ENCODE measurements at regions not wholly inside any gene's neighbourhood (a gene's known extent, or its start where the extent isn't known, plus 50 kb on each side); places are given as distances from the start of the nearest gene placed in this dataset.
"Not testable (repeated sequence)": the region's sequence is repeated elsewhere in the genome, so short reads cannot be mapped to it uniquely, and the experiment has no call there.

DNA sequence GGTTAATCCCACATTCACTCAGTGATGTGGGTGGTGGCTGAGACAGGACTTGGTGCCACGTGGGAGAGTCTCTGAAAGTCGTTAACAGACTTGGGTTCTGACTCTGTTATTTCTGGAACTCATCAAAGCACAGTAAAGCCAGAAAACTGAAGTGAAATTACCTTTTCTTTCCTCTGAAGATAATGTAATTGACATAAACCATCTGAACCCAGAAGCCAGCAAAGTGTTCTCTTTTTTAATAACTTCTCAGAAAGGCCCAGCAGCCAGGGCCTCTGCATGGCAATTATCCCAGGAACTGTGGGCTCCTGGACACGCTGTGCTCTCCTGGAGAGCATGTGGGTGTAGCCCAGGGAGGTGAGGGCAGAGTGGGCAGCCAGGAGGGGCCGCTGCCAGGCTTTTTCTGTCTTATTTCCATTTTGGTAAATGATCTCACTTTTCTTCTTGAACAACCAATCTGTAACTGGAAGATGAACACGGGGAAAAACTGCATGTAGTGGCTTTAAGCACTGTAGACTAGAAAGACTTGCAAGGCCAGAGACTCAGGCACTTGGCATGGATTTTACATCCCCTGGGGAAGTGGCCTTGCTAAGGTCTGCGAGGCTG lies 444.1 kb upstream of the TMEM132C start:
- H3K4me2 ChIP-seq (ENCODE audit: low read depth, low read length, poor library complexity, severe bottlenecking): no peak overlapping the region
- H3K9ac ChIP-seq (ENCODE audit: low read length): no peak overlapping the region
- no peaks in the 10 kb centered on the region for H3K36me3 ChIP-seq (ENCODE audit: insufficient read depth, low read length)
- H3K79me2 ChIP-seq (ENCODE audit: low read length): no peaks in the 10 kb centered on the region
- no peaks in the 10 kb centered on the region for H3K9me2 ChIP-seq (replicated peaks; ENCODE audit: insufficient read depth, low read length)
- no peak overlapping the region for H3K4me3 ChIP-seq (ENCODE audit: low read length)
- H4K20me1 ChIP-seq (ENCODE audit: insufficient read depth, low read depth, low read length): no peaks in the 10 kb centered on the region
- no peaks in the 10 kb centered on the region for H3K9me3 ChIP-seq (ENCODE audit: low read length)
- H3K27ac ChIP-seq (ENCODE audit: low read length): no peak overlapping the region
- no peaks in the 10 kb centered on the region for H3K4me1 ChIP-seq (ENCODE audit: low read length)
- no peaks in the 10 kb centered on the region for H3K27me3 ChIP-seq (ENCODE audit: low read length)
- no peak overlapping the region for H2AFZ ChIP-seq (ENCODE audit: low read length)
- no peak for DNase-seq

DNA sequence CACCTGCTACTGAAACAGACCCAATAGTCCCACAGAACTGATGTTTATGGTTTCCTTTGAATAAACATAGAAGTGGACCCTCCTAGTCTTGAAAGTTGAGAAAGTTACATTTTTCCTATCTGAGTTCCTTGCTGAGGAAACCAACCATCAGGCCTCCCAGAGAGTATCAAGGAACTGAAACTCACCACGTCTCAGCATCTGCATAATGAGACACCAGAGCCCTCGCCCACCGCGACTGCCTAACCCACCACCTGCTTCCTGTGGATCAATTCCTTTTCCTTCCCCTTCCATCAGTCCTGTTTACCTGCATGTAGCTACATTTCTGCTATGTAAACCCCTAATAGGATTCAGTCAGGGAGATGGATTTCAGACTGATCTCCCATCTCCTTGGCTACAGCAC lies 443.2 kb upstream of the TMEM132C start:
- no peaks in the 10 kb centered on the region for H3K27me3 ChIP-seq (ENCODE audit: low read length)
- no peak overlapping the region for H3K4me3 ChIP-seq (ENCODE audit: low read length)
- H3K4me2 ChIP-seq (ENCODE audit: low read depth, low read length, poor library complexity, severe bottlenecking): no peak overlapping the region
- H2AFZ ChIP-seq (ENCODE audit: low read length): no peak overlapping the region
- no peak for DNase-seq
- no peak overlapping the region for H3K9ac ChIP-seq (ENCODE audit: low read length)
- H3K36me3 ChIP-seq (ENCODE audit: insufficient read depth, low read length): no peaks in the 10 kb centered on the region
- H3K9me3 ChIP-seq (ENCODE audit: low read length): no peaks in the 10 kb centered on the region
- H4K20me1 ChIP-seq (ENCODE audit: insufficient read depth, low read depth, low read length): no peaks in the 10 kb centered on the region
- H3K79me2 ChIP-seq (ENCODE audit: low read length): no peaks in the 10 kb centered on the region
- H3K4me1 ChIP-seq (ENCODE audit: low read length): no peaks in the 10 kb centered on the region
- H3K9me2 ChIP-seq (replicated peaks; ENCODE audit: insufficient read depth, low read length): no peaks in the 10 kb centered on the region
- H3K27ac ChIP-seq (ENCODE audit: low read length): no peak overlapping the region

DNA sequence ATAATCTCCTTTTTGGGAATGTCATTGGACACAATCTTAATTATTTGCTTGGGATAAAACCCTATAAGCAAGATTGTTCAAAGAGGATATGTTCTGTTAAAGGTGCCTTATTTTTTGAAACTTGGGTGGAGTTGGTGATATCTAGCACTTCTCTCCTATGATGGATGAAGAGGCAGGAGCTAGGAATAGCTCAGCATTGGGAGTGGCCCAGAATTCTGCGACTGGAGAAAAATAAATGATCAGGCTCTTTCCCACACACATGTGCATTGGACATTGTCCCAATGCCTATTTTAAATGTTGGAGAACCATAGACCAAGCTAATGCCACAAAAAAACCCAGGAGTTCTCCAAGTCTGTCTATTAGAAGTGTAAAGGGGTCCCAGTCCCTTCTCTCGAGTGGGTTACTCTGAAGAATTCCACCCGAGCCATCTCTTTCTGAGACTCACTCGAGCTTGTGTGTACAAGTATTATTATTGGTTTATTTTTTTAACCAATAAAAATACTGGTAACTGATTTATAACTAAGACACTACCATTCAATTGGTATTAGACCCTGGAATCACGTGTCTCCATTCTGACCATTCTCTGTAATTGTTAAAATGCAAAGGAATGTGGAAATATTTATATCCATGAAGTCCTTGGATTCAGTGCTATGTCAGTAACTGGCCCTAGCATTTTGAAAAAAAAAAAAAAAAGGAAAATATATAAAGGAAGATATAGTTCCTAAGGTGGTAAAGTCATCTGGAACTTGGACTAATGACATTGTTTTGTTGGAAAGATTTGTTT lies 437.5 kb upstream of the TMEM132C start:
- no peak overlapping the region for H3K4me3 ChIP-seq (ENCODE audit: low read length)
- H3K9ac ChIP-seq (ENCODE audit: low read length): no peak overlapping the region
- no peaks in the 10 kb centered on the region for H3K36me3 ChIP-seq (ENCODE audit: insufficient read depth, low read length)
- H3K9me3 ChIP-seq (ENCODE audit: low read length): no peaks in the 10 kb centered on the region
- no peak overlapping the region for H3K27ac ChIP-seq (ENCODE audit: low read length)
- peak; percentile 4 for DNase-seq
- H3K4me1 ChIP-seq (ENCODE audit: low read length): no peaks in the 10 kb centered on the region
- H3K9me2 ChIP-seq (replicated peaks; ENCODE audit: insufficient read depth, low read length): no peaks in the 10 kb centered on the region
- H3K79me2 ChIP-seq (ENCODE audit: low read length): no peaks in the 10 kb centered on the region
- H2AFZ ChIP-seq (ENCODE audit: low read length): no peak overlapping the region
- no peaks in the 10 kb centered on the region for H4K20me1 ChIP-seq (ENCODE audit: insufficient read depth, low read depth, low read length)
- H3K4me2 ChIP-seq (ENCODE audit: low read depth, low read length, poor library complexity, severe bottlenecking): no peak overlapping the region
- H3K27me3 ChIP-seq (ENCODE audit: low read length): no peaks in the 10 kb centered on the region

DNA sequence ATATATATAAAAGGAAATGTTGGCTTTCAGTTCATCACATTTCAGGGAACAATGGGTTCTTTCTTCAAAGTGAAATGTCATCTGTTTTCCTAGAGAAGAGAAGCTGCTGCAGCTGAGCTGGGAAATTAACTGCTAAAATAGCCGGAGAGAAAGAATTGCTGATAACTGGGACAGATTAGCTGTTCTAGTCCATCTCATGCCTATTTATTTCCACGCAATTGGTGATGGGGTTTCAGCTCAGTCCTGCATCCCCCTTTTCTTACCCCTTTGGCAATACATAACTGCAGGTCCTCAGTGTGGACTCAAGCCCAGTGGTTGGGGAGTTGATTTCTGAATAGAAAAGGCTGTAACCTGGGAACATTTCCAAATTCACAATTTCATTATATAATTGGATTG lies 436.9 kb upstream of the TMEM132C start:
- Histone ChIP-seq H3K9me2 (replicated peaks; ENCODE audit: insufficient read depth, low read length) (no peaks in the 10 kb centered on the region), H3K79me2 (ENCODE audit: low read length) (no peaks in the 10 kb centered on the region), H2AFZ (ENCODE audit: low read length) (no peak overlapping the region), H3K4me1 (ENCODE audit: low read length) (no peaks in the 10 kb centered on the region), H3K36me3 (ENCODE audit: insufficient read depth, low read length) (no peaks in the 10 kb centered on the region), H3K4me3 (ENCODE audit: low read length) (no peak overlapping the region), H4K20me1 (ENCODE audit: insufficient read depth, low read depth, low read length) (no peaks in the 10 kb centered on the region), H3K27me3 (ENCODE audit: low read length) (no peaks in the 10 kb centered on the region), H3K9me3 (ENCODE audit: low read length) (no peaks in the 10 kb centered on the region), H3K9ac (ENCODE audit: low read length) (no peak overlapping the region), H3K27ac (ENCODE audit: low read length) (no peak overlapping the region), H3K4me2 (ENCODE audit: low read depth, low read length, poor library complexity, severe bottlenecking) (no peak overlapping the region)
- DNase-seq: no peak

DNA sequence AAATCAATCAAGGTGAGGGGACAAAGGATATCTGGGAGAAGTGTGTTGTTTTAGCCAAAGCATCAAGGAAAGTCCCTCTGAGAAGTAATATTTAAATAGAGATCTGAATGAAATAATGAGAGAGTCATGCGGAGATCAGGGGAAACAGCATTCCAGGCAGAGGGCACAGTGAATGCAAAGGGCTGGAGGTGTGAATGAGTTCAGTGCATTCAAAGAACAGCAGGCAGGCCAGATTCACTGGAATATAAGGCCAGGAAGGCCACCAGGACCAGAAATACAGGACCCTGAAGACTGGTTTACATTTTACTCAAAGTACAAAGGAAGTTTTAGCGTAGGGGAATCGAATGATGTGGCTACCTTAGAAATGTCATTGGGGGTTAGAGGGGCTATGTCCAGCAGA lies 436.2 kb upstream of the TMEM132C start:
- no peak overlapping the region for H3K4me2 ChIP-seq (ENCODE audit: low read depth, low read length, poor library complexity, severe bottlenecking)
- no peaks in the 10 kb centered on the region for H3K9me3 ChIP-seq (ENCODE audit: low read length)
- H3K27ac ChIP-seq (ENCODE audit: low read length): no peak overlapping the region
- no peaks in the 10 kb centered on the region for H3K9me2 ChIP-seq (replicated peaks; ENCODE audit: insufficient read depth, low read length)
- no peaks in the 10 kb centered on the region for H3K36me3 ChIP-seq (ENCODE audit: insufficient read depth, low read length)
- H3K79me2 ChIP-seq (ENCODE audit: low read length): no peaks in the 10 kb centered on the region
- no peaks in the 10 kb centered on the region for H4K20me1 ChIP-seq (ENCODE audit: insufficient read depth, low read depth, low read length)
- H3K27me3 ChIP-seq (ENCODE audit: low read length): no peaks in the 10 kb centered on the region
- H2AFZ ChIP-seq (ENCODE audit: low read length): no peak overlapping the region
- no peak for DNase-seq
- no peak overlapping the region for H3K9ac ChIP-seq (ENCODE audit: low read length)
- H3K4me1 ChIP-seq (ENCODE audit: low read length): no peaks in the 10 kb centered on the region
- no peak overlapping the region for H3K4me3 ChIP-seq (ENCODE audit: low read length)

DNA sequence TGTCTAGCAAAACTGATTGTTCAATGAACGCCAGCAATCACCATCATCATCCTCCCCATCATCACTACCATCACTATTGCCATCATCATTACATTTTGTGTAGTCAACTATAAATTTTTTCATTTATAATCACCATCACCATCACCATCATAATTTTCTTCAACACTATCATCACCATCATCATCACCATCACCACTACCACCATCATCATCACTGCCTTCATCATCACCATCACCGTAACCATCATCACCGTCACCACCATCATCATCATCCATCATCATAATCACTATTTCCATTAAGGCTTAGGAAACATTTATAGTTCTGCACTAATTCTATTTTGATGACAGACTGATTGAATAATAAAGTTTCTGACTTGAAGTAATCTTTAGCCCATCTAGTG lies 434.8 kb upstream of the TMEM132C start:
- Histone ChIP-seq H3K9me3 (ENCODE audit: low read length) (no peaks in the 10 kb centered on the region), H3K36me3 (ENCODE audit: insufficient read depth, low read length) (no peaks in the 10 kb centered on the region), H3K4me2 (ENCODE audit: low read depth, low read length, poor library complexity, severe bottlenecking) (no peak overlapping the region), H4K20me1 (ENCODE audit: insufficient read depth, low read depth, low read length) (no peaks in the 10 kb centered on the region), H3K9me2 (replicated peaks; ENCODE audit: insufficient read depth, low read length) (no peaks in the 10 kb centered on the region), H3K9ac (ENCODE audit: low read length) (no peak overlapping the region), H3K27me3 (ENCODE audit: low read length) (no peaks in the 10 kb centered on the region), H3K4me3 (ENCODE audit: low read length) (no peak overlapping the region), H3K4me1 (ENCODE audit: low read length) (no peaks in the 10 kb centered on the region), H3K27ac (ENCODE audit: low read length) (no peak overlapping the region), H3K79me2 (ENCODE audit: low read length) (no peaks in the 10 kb centered on the region), H2AFZ (ENCODE audit: low read length) (no peak overlapping the region)
- DNase-seq: no peak

DNA sequence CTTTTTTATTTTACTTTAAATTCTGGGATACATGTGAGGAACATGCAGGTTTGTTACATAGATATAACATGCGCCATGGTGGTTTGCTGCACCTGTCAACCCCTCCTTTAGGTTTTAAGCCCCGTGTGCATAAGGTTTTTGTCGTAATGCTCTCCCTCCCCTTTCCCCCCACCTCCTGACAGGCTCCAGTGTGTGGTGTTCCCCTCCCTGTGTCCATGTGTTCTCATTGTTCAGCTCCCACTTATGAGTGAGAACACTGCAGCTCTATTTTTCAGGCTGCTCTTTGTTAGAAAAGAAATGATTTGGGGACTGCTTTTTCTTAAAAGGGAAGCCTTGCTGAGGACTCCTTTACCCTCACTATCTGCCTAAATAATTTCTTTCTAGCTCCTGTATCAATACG lies 430.2 kb upstream of the TMEM132C start:
- not testable (repeated sequence) for H4K20me1 ChIP-seq (ENCODE audit: insufficient read depth, low read depth, low read length); H3K79me2 ChIP-seq (ENCODE audit: low read length); H3K27me3 ChIP-seq (ENCODE audit: low read length); H3K9me2 ChIP-seq (replicated peaks; ENCODE audit: insufficient read depth, low read length); H3K9me3 ChIP-seq (ENCODE audit: low read length); H3K27ac ChIP-seq (ENCODE audit: low read length); H3K4me2 ChIP-seq (ENCODE audit: low read depth, low read length, poor library complexity, severe bottlenecking); H2AFZ ChIP-seq (ENCODE audit: low read length); H3K9ac ChIP-seq (ENCODE audit: low read length); H3K36me3 ChIP-seq (ENCODE audit: insufficient read depth, low read length); H3K4me1 ChIP-seq (ENCODE audit: low read length); H3K4me3 ChIP-seq (ENCODE audit: low read length)
- peak; percentile 14 for DNase-seq

DNA sequence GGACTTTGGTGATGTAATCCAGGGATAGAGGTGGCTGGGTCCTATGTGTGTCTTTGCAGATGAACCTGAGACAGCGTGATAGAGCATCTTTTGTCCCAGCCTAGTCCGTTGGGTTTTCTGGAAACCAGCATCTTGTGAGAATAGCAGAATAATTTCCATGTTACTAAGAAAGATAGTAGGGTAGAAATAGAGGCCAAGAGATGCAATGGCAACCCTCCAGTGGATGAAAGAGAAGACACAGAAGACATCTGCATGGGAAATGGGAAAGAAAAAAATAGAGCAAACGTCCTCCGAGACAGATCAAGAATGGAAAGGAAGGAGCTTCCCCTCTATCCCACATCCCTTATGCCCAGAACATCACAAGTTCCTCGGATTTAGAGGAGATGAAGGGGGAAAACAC lies 409.3 kb upstream of the TMEM132C start:
- H3K9me2 ChIP-seq (replicated peaks; ENCODE audit: insufficient read depth, low read length): no peaks in the 10 kb centered on the region
- no peaks in the 10 kb centered on the region for H3K79me2 ChIP-seq (ENCODE audit: low read length)
- no peak for DNase-seq

More for the DNA sequence above, 409.3 kb upstream of the TMEM132C start:
- no peaks in the 10 kb centered on the region for H4K20me1 ChIP-seq (ENCODE audit: insufficient read depth, low read depth, low read length)
- no peak overlapping the region for H3K4me3 ChIP-seq (ENCODE audit: low read length)
- no peaks in the 10 kb centered on the region for H3K4me1 ChIP-seq (ENCODE audit: low read length)
- no peak overlapping the region for H2AFZ ChIP-seq (ENCODE audit: low read length)
- H3K27ac ChIP-seq (ENCODE audit: low read length): no peak overlapping the region
- H3K36me3 ChIP-seq (ENCODE audit: insufficient read depth, low read length): no peaks in the 10 kb centered on the region
- no peaks in the 10 kb centered on the region for H3K9me3 ChIP-seq (ENCODE audit: low read length)
- no peak overlapping the region for H3K9ac ChIP-seq (ENCODE audit: low read length)
- no peaks in the 10 kb centered on the region for H3K27me3 ChIP-seq (ENCODE audit: low read length)
- no peak overlapping the region for H3K4me2 ChIP-seq (ENCODE audit: low read depth, low read length, poor library complexity, severe bottlenecking)
